ENCODE measurements at regions not wholly inside any gene's neighbourhood (a gene's known extent, or its start where the extent isn't known, plus 50 kb on each side); places are given as distances from the start of the nearest gene placed in this dataset.

- Histone ChIP-seq H4K5ac (ENCODE audit: insufficient read length, low read depth, low read length) (no peak overlapping the region), H2BK5ac (ENCODE audit: insufficient read length, low read length) (no peak overlapping the region), H2BK20ac (ENCODE audit: low read depth, low read length, poor library complexity, severe bottlenecking) (no peak overlapping the region), H4K91ac (ENCODE audit: insufficient read length, low read depth, low read length) (no peak overlapping the region), H3K27me3 (ENCODE audit: insufficient read depth, low read length) (no peaks in the 10 kb centered on the region), H3K79me2 (ENCODE audit: insufficient read depth, low read length) (no peaks in the 10 kb centered on the region), H3K9me3 (ENCODE audit: control insufficient read depth, low read depth, low read length) (no peaks in the 10 kb centered on the region), H3K18ac (ENCODE audit: insufficient read length, low read depth, low read length) (no peak overlapping the region), H2BK15ac (ENCODE audit: low read depth, low read length) (no peak overlapping the region), H2BK12ac (ENCODE audit: insufficient read length, low read depth, low read length) (no peak overlapping the region), H3T11ph (ENCODE audit: low read length) (no peak overlapping the region), H4K8ac (replicated peaks; ENCODE audit: insufficient read length, low read depth, low read length) (no peak overlapping the region), H3K23me2 (ENCODE audit: insufficient read length, low read depth, low read length, poor library complexity, severe bottlenecking) (no peaks in the 10 kb centered on the region), H4K20me1 (ENCODE audit: control insufficient read depth, insufficient read depth, insufficient read length) (no peaks in the 10 kb centered on the region), H3K4me2 (ENCODE audit: insufficient read depth, insufficient read length, low read length) (no peak overlapping the region), H2AFZ (ENCODE audit: low read length) (no peak overlapping the region), H3K27ac (ENCODE audit: insufficient read length, low read depth, low read length) (no peak overlapping the region), H3K79me1 (ENCODE audit: insufficient read depth, low read depth, low read length, poor library complexity, severe bottlenecking) (no peaks in the 10 kb centered on the region), H3K4ac (ENCODE audit: low read depth, low read length) (no peak overlapping the region), H3K4me1 (ENCODE audit: insufficient read depth, low read length) (no peaks in the 10 kb centered on the region), H3K9ac (ENCODE audit: extremely low read depth, insufficient read length, low read length) (no peak overlapping the region), H3K56ac (ENCODE audit: insufficient read length, low read depth, low read length) (no peak overlapping the region), H2AK5ac (ENCODE audit: insufficient read length, low read length) (no peak overlapping the region), H3K14ac (ENCODE audit: insufficient read depth, low read length) (no peak overlapping the region), H2BK120ac (ENCODE audit: low read depth, low read length, poor library complexity, severe bottlenecking) (no peak overlapping the region), H3K23ac (ENCODE audit: insufficient read length, low read depth, low read length) (no peak overlapping the region)
- Mint-ChIP-seq H3K4me3 (no peak overlapping the region), H3K36me3 (ENCODE audit: insufficient read depth in 1 of 3, low read depth in 3 of 3) (peaks cover 0 to 5% (median 0%) of the 10 kb centered on the region in 3 experiments; a peak in 3 of 7 replicates), H3K27me3 (ENCODE audit: low read depth) (no peaks in the 10 kb centered on the region; the same call in 1 of the 2 replicates), H3K4me1 (no peaks in the 10 kb centered on the region), H3K27ac (no peak overlapping the region), H3K9me3 (peaks cover 5 to 11% of the 10 kb centered on the region in 2 experiments; a peak in 4 of 5 replicates)
- TF ChIP-seq CTCF (conservative IDR thresholded peaks at IDR 0.05): no peak
- DNase-seq: no peak
Observed at GRCh38 chr7:95710711-95711110, 61.6 kb upstream of the DYNC1I1 start.

Data from H9 (cell line).